VCaP (cell line): ENCODE measurements at regions not wholly inside any gene's neighbourhood (a gene's known extent, or its start where the extent isn't known, plus 50 kb on each side); places are given as distances from the start of the nearest gene placed in this dataset.

Experiments used
- H3K27ac ChIP-seq: fragments of 450-650 bp; 2 replicates; pipeline ENCODE4 v1.5.1; 2017
- CTCF ChIP-seq: fragments of 450-650 bp; conservative IDR thresholded peaks from 2 replicates; pipeline ENCODE4 v1.5.1; 2017; ENCODE audit warnings: mild to moderate bottlenecking, moderate library complexity

GRCh38 chr3:30980993-30981392 lies 86.5 kb upstream of the GADL1 start:
- TF ChIP-seq CTCF = no peak
- no peak overlapping the region for H3K27ac ChIP-seq

- no peak overlapping the region for H3K27ac ChIP-seq
- TF ChIP-seq CTCF = no peak
Measured at GRCh38 chr3:30982416-30983075, 88.1 kb upstream of the GADL1 start.

- TF ChIP-seq CTCF = no peak
- peak overlapping the region; percentile 46 for H3K27ac ChIP-seq
Measured at GRCh38 chr3:30984855-30985749, 90.6 kb upstream of the GADL1 start.

- TF ChIP-seq CTCF = no peak
- H3K27ac ChIP-seq = no peak overlapping the region
Measured at GRCh38 chr3:30986551-30986950, 92.1 kb upstream of the GADL1 start.

- no peak for TF ChIP-seq CTCF
- no peak overlapping the region for H3K27ac ChIP-seq
Measured at GRCh38 chr3:30988769-30989168, 94.3 kb upstream of the GADL1 start.

- no peak overlapping the region for H3K27ac ChIP-seq
- TF ChIP-seq CTCF = no peak
Measured at GRCh38 chr3:30989276-30990030, 95.0 kb upstream of the GADL1 start.

- no peak for TF ChIP-seq CTCF
- no peak overlapping the region for H3K27ac ChIP-seq
Measured at GRCh38 chr3:30996467-30996866, 102.0 kb upstream of the GADL1 start.
